ENCODE measurements at regions not wholly inside any gene's neighbourhood (a gene's known extent, or its start where the extent isn't known, plus 50 kb on each side); places are given as distances from the start of the nearest gene placed in this dataset.

GRCh38 chr6:62672989-62673388 lies 387.0 kb upstream of the KHDRBS2 start:
- DNase-seq (ENCODE audit: low read depth in 4 of 4, low spot score in 3 of 4): no peak

- DNase-seq (ENCODE audit: low read depth in 4 of 4, low spot score in 3 of 4): no peak
Measured at GRCh38 chr6:62670490-62671223, 384.6 kb upstream of the KHDRBS2 start.

- no peak for DNase-seq (ENCODE audit: low read depth in 4 of 4, low spot score in 3 of 4)
Measured at GRCh38 chr6:62669831-62670230, 383.8 kb upstream of the KHDRBS2 start.

- no peak for DNase-seq (ENCODE audit: low read depth in 4 of 4, low spot score in 3 of 4)
Measured at GRCh38 chr6:62652692-62653328, 366.8 kb upstream of the KHDRBS2 start.

GRCh38 chr6:62645274-62645673 lies 359.2 kb upstream of the KHDRBS2 start:
- DNase-seq (ENCODE audit: low read depth in 4 of 4, low spot score in 3 of 4): no peak

- no peak for DNase-seq (ENCODE audit: low read depth in 4 of 4, low spot score in 3 of 4)
Measured at GRCh38 chr6:62640749-62641148, 354.7 kb upstream of the KHDRBS2 start.

GRCh38 chr6:62626661-62627060 lies 340.6 kb upstream of the KHDRBS2 start:
- no peak for DNase-seq (ENCODE audit: low read depth in 4 of 4, low spot score in 3 of 4)

GRCh38 chr6:62623846-62624532 lies 338.0 kb upstream of the KHDRBS2 start:
- no peak for DNase-seq (ENCODE audit: low read depth in 4 of 4, low spot score in 3 of 4)

GRCh38 chr6:62615366-62616015 lies 329.5 kb upstream of the KHDRBS2 start:
- no peak for DNase-seq (ENCODE audit: low read depth in 4 of 4, low spot score in 3 of 4)

GRCh38 chr6:62614442-62614841 lies 328.4 kb upstream of the KHDRBS2 start:
- no peak for DNase-seq (ENCODE audit: low read depth in 4 of 4, low spot score in 3 of 4)

- no peak for DNase-seq (ENCODE audit: low read depth in 4 of 4, low spot score in 3 of 4)
Measured at GRCh38 chr6:62613928-62614327, 327.9 kb upstream of the KHDRBS2 start.

- DNase-seq (ENCODE audit: low read depth in 4 of 4, low spot score in 3 of 4): no peak
Measured at GRCh38 chr6:62612471-62612870, 326.4 kb upstream of the KHDRBS2 start.

- DNase-seq (ENCODE audit: low read depth in 4 of 4, low spot score in 3 of 4): no peak
Measured at GRCh38 chr6:62570372-62570771, 284.3 kb upstream of the KHDRBS2 start.

GRCh38 chr6:62541502-62541901 lies 255.5 kb upstream of the KHDRBS2 start:
- DNase-seq (ENCODE audit: low read depth in 4 of 4, low spot score in 3 of 4): no peak

- DNase-seq (ENCODE audit: low read depth in 4 of 4, low spot score in 3 of 4): no peak
Measured at GRCh38 chr6:62530985-62531384, 245.0 kb upstream of the KHDRBS2 start.

GRCh38 chr6:62528894-62529526 lies 243.0 kb upstream of the KHDRBS2 start:
- DNase-seq (ENCODE audit: low read depth in 4 of 4, low spot score in 3 of 4): no peak

- DNase-seq (ENCODE audit: low read depth in 4 of 4, low spot score in 3 of 4): no peak
Measured at GRCh38 chr6:62523630-62524029, 237.6 kb upstream of the KHDRBS2 start.

- no peak for DNase-seq (ENCODE audit: low read depth in 4 of 4, low spot score in 3 of 4)
Measured at GRCh38 chr6:62519574-62519973, 233.5 kb upstream of the KHDRBS2 start.

- no peak for DNase-seq (ENCODE audit: low read depth in 4 of 4, low spot score in 3 of 4)
Measured at GRCh38 chr6:62516291-62517141, 230.5 kb upstream of the KHDRBS2 start.

Data from right renal pelvis (tissue), 4 donors.